C4-2B (cell line): ENCODE measurements at regions not wholly inside any gene's neighbourhood (a gene's known extent, or its start where the extent isn't known, plus 50 kb on each side); places are given as distances from the start of the nearest gene placed in this dataset.

ENCODE experiments used
- H3K27ac ChIP-seq: fragments of 450-650 bp; 2 replicates; pipeline ENCODE4 v1.5.1; 2017
- CTCF ChIP-seq: fragments of 450-650 bp; conservative IDR thresholded peaks from 2 replicates; pipeline ENCODE4 v1.5.1; 2017; ENCODE audit warnings: mild to moderate bottlenecking
- ZFX ChIP-seq: fragments of 450-650 bp; IDR thresholded peaks from 2 replicates; pipeline ENCODE4 v1.6.1; 2017

DNA sequence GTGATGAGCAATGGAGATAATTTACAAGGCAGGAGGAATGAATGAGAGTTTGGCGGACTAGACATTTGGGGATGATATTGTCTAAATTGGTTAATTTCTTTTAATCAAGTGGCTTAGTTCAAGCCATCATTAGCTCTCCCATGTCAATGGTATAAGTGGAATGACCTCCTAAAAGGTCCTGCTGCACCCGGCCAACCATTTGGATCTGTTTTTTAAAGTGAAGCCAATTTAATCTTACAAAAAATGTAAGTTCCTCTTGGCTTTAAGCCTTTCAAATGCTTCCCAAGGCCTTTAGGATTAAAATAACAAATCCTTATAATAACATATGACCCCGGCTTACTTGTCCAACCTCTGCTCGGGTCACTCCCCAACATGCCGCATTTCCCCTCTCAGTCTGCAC, 484.4 kb upstream of the ADAMTS9 start:
- no peak overlapping the region for H3K27ac ChIP-seq
- TF ChIP-seq ZFX (no peak), CTCF (no peak)

- TF ChIP-seq ZFX (no peak), CTCF (peak; percentile 43)
- H3K27ac ChIP-seq, result no peak overlapping the region
Measured at GRCh38 chr3:65170390-65171042, 482.7 kb upstream of the ADAMTS9 start.

DNA sequence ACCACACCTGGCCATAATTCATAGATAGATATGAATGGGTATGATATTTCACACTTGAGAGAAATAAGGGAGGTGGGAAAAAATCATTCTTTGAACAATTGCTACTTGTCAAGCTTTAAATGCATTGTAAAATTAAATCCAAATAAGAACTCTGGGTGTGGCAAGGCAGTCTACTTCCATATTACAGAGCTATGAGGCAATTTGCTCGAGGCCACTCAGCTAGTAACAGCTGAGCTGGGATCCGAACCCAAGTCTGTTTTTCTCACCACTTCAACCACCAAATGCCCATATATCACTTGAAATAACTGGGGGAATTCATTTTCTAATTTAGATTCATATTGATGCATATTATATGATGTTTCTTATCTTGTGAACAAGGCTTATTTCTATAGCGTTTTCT, 482.2 kb upstream of the ADAMTS9 start:
- no peak for TF ChIP-seq CTCF
- TF ChIP-seq ZFX, result no peak
- H3K27ac ChIP-seq, result no peak overlapping the region

DNA sequence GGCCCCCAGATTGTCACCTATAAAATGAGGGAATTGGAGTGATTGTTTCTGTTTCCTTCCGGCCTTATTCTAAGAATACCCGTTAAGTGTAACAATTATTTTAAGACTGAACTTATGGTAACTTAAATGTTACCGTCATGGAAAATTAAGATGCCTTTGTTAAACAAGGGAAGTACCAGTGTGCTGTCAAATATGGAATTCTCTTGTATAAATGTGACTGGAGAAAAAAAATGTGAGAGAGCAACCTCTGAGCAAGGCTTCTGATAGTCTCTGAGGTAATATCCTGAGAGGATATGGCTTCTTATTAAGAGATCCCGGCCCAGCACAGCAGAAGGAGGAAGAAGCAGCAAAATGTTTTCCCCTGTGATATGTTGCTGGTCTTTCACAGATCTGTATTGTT, 480.7 kb upstream of the ADAMTS9 start:
- TF ChIP-seq ZFX (no peak), CTCF (no peak)
- H3K27ac ChIP-seq, result no peak overlapping the region

- H3K27ac ChIP-seq, result no peak overlapping the region
- TF ChIP-seq CTCF (no peak), ZFX (no peak)
Measured at GRCh38 chr3:65166531-65166930, 478.7 kb upstream of the ADAMTS9 start.

DNA sequence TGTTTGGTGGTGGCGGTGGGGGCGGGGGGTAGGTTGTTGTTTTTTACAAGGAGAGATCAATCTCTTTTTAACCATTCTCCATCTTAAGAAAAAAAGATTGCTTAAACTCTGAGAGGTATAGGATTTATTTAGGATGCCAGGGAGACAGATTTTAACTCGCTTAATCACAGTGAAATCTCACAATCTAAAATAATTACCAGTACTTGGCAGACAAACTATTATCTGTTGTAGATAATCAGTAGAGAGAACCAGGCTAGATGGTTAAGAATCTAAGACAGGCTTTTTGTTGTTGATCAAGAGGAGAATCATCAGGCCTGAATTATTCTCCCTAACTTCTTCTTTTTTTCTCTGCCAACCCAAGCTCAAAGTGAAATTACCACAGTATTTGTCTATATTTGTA, 470.2 kb upstream of the ADAMTS9 start:
- TF ChIP-seq CTCF (no peak), ZFX (no peak)
- no peak overlapping the region for H3K27ac ChIP-seq

- H3K27ac ChIP-seq, result no peak overlapping the region
- TF ChIP-seq CTCF (no peak), ZFX (no peak)
Measured at GRCh38 chr3:65153850-65154512, 466.2 kb upstream of the ADAMTS9 start.
